ENCODE measurements at regions not wholly inside any gene's neighbourhood (a gene's known extent, or its start where the extent isn't known, plus 50 kb on each side); places are given as distances from the start of the nearest gene placed in this dataset.

GRCh38 chr14:57046175-57046574, 222.5 kb downstream of the EXOC5 start (continued):
- TF ChIP-seq, protein P1, sequence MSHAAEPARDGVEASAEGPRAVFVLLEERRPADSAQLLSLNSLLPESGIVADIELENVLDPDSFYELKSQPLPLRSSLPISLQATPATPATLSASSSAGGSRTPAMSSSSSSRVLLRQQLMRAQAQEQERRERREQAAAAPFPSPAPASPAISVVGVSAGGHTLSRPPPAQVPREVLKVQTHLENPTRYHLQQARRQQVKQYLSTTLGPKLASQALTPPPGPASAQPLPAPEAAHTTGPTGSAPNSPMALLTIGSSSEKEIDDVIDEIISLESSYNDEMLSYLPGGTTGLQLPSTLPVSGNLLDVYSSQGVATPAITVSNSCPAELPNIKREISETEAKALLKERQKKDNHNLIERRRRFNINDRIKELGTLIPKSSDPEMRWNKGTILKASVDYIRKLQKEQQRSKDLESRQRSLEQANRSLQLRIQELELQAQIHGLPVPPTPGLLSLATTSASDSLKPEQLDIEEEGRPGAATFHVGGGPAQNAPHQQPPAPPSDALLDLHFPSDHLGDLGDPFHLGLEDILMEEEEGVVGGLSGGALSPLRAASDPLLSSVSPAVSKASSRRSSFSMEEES (CRISPR knock-in tag; IDR thresholded peaks at IDR 0.05): peak; percentile 28; the same call in 1 of the 2 replicates
- no peak for TF ChIP-seq ZNF23 (CRISPR knock-in tag; IDR thresholded peaks at IDR 0.05)
- TF ChIP-seq, protein P2, sequence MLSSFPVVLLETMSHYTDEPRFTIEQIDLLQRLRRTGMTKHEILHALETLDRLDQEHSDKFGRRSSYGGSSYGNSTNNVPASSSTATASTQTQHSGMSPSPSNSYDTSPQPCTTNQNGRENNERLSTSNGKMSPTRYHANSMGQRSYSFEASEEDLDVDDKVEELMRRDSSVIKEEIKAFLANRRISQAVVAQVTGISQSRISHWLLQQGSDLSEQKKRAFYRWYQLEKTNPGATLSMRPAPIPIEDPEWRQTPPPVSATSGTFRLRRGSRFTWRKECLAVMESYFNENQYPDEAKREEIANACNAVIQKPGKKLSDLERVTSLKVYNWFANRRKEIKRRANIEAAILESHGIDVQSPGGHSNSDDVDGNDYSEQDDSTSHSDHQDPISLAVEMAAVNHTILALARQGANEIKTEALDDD (IDR thresholded peaks at IDR 0.05): no peak
- TF ChIP-seq USF1 (CRISPR knock-in tag; IDR thresholded peaks at IDR 0.05): peak; percentile 17; the same call in 1 of the 2 replicates
- no peak for TF ChIP-seq PTTG1 (tag; IDR thresholded peaks at IDR 0.05; ENCODE audit: low read depth)
- TF ChIP-seq SMARCA4 (IDR thresholded peaks at IDR 0.05): no peak
- TF ChIP-seq EP300 (IDR thresholded peaks at IDR 0.05; ENCODE audit: low read length): no peak
- TF ChIP-seq ZNF3 (CRISPR knock-in tag; IDR thresholded peaks at IDR 0.05): no peak
- TF ChIP-seq RAD51 (IDR thresholded peaks at IDR 0.05; ENCODE audit: borderline replicate concordance, low read depth): peak; percentile 66; the same call in 1 of the 2 replicates
- TF ChIP-seq CHAMP1 (IDR thresholded peaks at IDR 0.05): no peak
- TF ChIP-seq VEZF1 (CRISPR knock-in tag; IDR thresholded peaks at IDR 0.05): no peak
- TF ChIP-seq, protein P3, sequence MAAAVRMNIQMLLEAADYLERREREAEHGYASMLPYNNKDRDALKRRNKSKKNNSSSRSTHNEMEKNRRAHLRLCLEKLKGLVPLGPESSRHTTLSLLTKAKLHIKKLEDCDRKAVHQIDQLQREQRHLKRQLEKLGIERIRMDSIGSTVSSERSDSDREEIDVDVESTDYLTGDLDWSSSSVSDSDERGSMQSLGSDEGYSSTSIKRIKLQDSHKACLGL (CRISPR knock-in tag; IDR thresholded peaks at IDR 0.05; ENCODE audit: borderline replicate concordance, poor library complexity, severe bottlenecking): no peak
- TF ChIP-seq NFE2 (IDR thresholded peaks at IDR 0.05; ENCODE audit: low read depth): no peak
- TF ChIP-seq NUFIP1 (IDR thresholded peaks at IDR 0.05; ENCODE audit: partially characterized antibody): no peak
- TF ChIP-seq, protein P4, sequence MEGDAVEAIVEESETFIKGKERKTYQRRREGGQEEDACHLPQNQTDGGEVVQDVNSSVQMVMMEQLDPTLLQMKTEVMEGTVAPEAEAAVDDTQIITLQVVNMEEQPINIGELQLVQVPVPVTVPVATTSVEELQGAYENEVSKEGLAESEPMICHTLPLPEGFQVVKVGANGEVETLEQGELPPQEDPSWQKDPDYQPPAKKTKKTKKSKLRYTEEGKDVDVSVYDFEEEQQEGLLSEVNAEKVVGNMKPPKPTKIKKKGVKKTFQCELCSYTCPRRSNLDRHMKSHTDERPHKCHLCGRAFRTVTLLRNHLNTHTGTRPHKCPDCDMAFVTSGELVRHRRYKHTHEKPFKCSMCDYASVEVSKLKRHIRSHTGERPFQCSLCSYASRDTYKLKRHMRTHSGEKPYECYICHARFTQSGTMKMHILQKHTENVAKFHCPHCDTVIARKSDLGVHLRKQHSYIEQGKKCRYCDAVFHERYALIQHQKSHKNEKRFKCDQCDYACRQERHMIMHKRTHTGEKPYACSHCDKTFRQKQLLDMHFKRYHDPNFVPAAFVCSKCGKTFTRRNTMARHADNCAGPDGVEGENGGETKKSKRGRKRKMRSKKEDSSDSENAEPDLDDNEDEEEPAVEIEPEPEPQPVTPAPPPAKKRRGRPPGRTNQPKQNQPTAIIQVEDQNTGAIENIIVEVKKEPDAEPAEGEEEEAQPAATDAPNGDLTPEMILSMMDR (IDR thresholded peaks at IDR 0.05 in 2 of 3, conservative IDR thresholded peaks at IDR 0.05 in 1 of 3; ENCODE audit: insufficient read depth in 2 of 3, low read depth in 1 of 3, low read length in 3 of 3): no peak
- peak; percentile 54 for TF ChIP-seq USF2 (CRISPR knock-in tag; IDR thresholded peaks at IDR 0.05)
- no peak for TF ChIP-seq ZNF584 (CRISPR knock-in tag; IDR thresholded peaks at IDR 0.05; ENCODE audit: low read depth)

All from K562 (cell line).